Caco-2 (cell line): ENCODE measurements at regions not wholly inside any gene's neighbourhood (a gene's known extent, or its start where the extent isn't known, plus 50 kb on each side); places are given as distances from the start of the nearest gene placed in this dataset.

Experiments used
- BruUV-seq: library from RNA; stranded (reverse); fragments of 400-500 nt; replicated peaks from 2 replicates; lab custom pipeline; 2021; lab: Mats Ljungman, UMichigan
- CTCF ChIA-PET: fragments of 300-600 bp; sonication (Branson Sonifier 250); formaldehyde crosslinking; loops from one replicate; lab custom pipeline; 2022; ENCODE audit warnings: antibody characterized with exemption; lab: Charles Lee
- POLR2A ChIA-PET: fragments of 300-600 bp; sonication (Branson Sonifier 250); formaldehyde crosslinking; loops from one replicate; lab custom pipeline; 2022; ENCODE audit warnings: antibody characterized with exemption; lab: Charles Lee
- DNase-seq, 2 experiments: peaks; one replicate each; pipeline versions ENCODE4 v3.0.0 to v3.0.0-alpha.2; 2020 to 2022
- H3K27me3 ChIP-seq: replicated peaks from 2 replicates; pipeline ENCODE4 v1.6.0; 2011; ENCODE audit warnings: low read length; ENCODE audit not compliant: control insufficient read depth, insufficient read depth
- H3K36me3 ChIP-seq: 2 replicates; pipeline ENCODE4 v1.5.1; 2011; ENCODE audit warnings: low read length; ENCODE audit not compliant: control insufficient read depth, insufficient read depth
- H3K4me1 ChIP-seq: fragments of 250-450 bp; sonication (Bioruptor Pico); 2 replicates; pipeline ENCODE4 v1.5.1; 2020; ENCODE audit warnings: mild to moderate bottlenecking
- H3K4me3 ChIP-seq: 2 replicates; pipeline ENCODE4 v1.5.1; 2011; ENCODE audit warnings: low read depth, mild to moderate bottlenecking, control low read depth, low read length
- H3K9me3 ChIP-seq: fragments of 250-450 bp; sonication (Bioruptor Pico); 2 replicates; pipeline ENCODE4 v1.5.1; 2020; ENCODE audit warnings: mild to moderate bottlenecking, moderate library complexity
- H3K27ac Mint-ChIP-seq: one replicate; pipeline ENCODE4 v1.8.0; 2022; ENCODE audit warnings: mixed read lengths; ENCODE audit not compliant: unreplicated experiment
- H3K27me3 Mint-ChIP-seq: one replicate; pipeline ENCODE4 v1.8.0; 2022; ENCODE audit warnings: mixed read lengths; ENCODE audit not compliant: insufficient read depth, unreplicated experiment
- H3K36me3 Mint-ChIP-seq: one replicate; pipeline ENCODE4 v1.8.0; 2022; ENCODE audit warnings: mild to moderate bottlenecking, mixed read lengths; ENCODE audit not compliant: insufficient read depth, unreplicated experiment
- H3K4me1 Mint-ChIP-seq: one replicate; pipeline ENCODE4 v1.8.0; 2022; ENCODE audit warnings: low read depth, mixed read lengths; ENCODE audit not compliant: unreplicated experiment
- H3K4me3 Mint-ChIP-seq: one replicate; pipeline ENCODE4 v1.8.0; 2022; ENCODE audit warnings: mild to moderate bottlenecking, moderate library complexity, mixed read lengths; ENCODE audit not compliant: unreplicated experiment
- H3K9me3 Mint-ChIP-seq: one replicate; pipeline ENCODE4 v1.8.0; 2022; ENCODE audit warnings: mixed read lengths; ENCODE audit not compliant: unreplicated experiment
- CTCF ChIP-seq, 2 experiments: fragments of 200-600 bp in 1 of 2; IDR thresholded peaks; 1 replicate in 1 of 2; 2 replicates in 1 of 2; pipeline versions ENCODE4 v1.5.1 to v1.8.0; 2011 to 2022; ENCODE audit warnings: antibody characterized with exemption in 1 of 2, control low read depth in 1 of 2, inconsistent platforms in 1 of 2, low read depth in 1 of 2, low read length in 1 of 2, mild to moderate bottlenecking in 1 of 2, moderate library complexity in 1 of 2; ENCODE audit not compliant: insufficient read depth in 1 of 2, severe bottlenecking in 1 of 2, unreplicated experiment in 1 of 2
- intact Hi-C: fragments of 100-400 bp; cut with micrococcal nuclease; formaldehyde crosslinking; loops from one replicate; pipeline ENCODE4 v1.10.0; 2022; ENCODE audit not compliant: unreplicated experiment

DNA sequence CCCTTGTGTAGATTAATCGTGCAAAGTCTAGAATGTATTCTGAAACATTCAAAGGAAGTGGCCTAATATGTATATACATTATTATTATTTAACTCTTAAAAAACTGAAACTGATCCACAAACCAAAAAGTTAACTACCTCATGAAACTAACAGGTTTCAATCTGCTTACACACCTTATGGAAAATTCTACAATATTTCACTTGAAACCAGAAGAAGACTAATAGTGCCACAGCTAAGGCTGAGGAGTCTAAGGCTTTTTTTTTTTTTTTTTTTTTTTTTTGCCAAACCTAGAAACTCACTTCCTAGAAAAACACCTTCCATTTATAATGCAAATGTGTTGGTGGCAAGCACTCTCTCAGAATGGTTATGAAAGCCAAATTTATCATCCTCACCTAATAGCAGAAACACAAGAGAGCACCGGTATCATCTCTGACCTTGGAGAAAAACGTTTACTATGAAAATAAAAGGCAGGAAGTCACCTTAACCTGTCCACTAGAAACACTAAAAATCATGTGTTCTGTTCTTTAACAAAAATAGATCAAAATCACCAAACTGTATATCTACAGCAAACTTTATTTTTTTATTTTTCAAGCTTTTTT is 586.1 kb downstream of the FRK start:
- Mint-ChIP-seq H3K4me1 (no peaks in the 10 kb centered on the region), H3K27me3 (no peaks in the 10 kb centered on the region), H3K36me3 (no peaks in the 10 kb centered on the region), H3K4me3 (no peak overlapping the region), H3K9me3 (no peaks in the 10 kb centered on the region), H3K27ac (no peak overlapping the region)
- H3K27me3 ChIP-seq: no peaks in the 10 kb centered on the region
- intact Hi-C loops: no loop called here
- no TSS peak for BruUV-seq
- CTCF ChIA-PET: no interaction called here
- POLR2A ChIA-PET: no interaction called here
- no peak for TF ChIP-seq CTCF (IDR thresholded peaks at IDR 0.05; ENCODE audit: insufficient read depth in 1 of 2, low read depth in 1 of 2, low read length in 1 of 2, severe bottlenecking in 1 of 2, unreplicated experiment in 1 of 2)
- H3K9me3 ChIP-seq: no peaks in the 10 kb centered on the region
- no peaks in the 10 kb centered on the region for H3K4me1 ChIP-seq
- H3K36me3 ChIP-seq: no peaks in the 10 kb centered on the region
- DNase-seq: no peak
- H3K4me3 ChIP-seq: no peak overlapping the region

- ChIA-PET POLR2A (no interaction called here), CTCF (no interaction called here)
- no peak for DNase-seq
- H3K27me3 Mint-ChIP-seq: no peaks in the 10 kb centered on the region
- Histone ChIP-seq H3K4me3 (no peak overlapping the region), H3K9me3 (no peaks in the 10 kb centered on the region), H3K27me3 (no peaks in the 10 kb centered on the region), H3K36me3 (no peaks in the 10 kb centered on the region), H3K4me1 (no peaks in the 10 kb centered on the region)
- H3K27ac Mint-ChIP-seq: no peak overlapping the region
- H3K4me3 Mint-ChIP-seq: no peak overlapping the region
- peaks cover 10% of the 10 kb centered on the region for H3K9me3 Mint-ChIP-seq
- no peaks in the 10 kb centered on the region for H3K36me3 Mint-ChIP-seq
- no peaks in the 10 kb centered on the region for H3K4me1 Mint-ChIP-seq
- BruUV-seq: no TSS peak
- no peak for TF ChIP-seq CTCF (IDR thresholded peaks at IDR 0.05; ENCODE audit: insufficient read depth in 1 of 2, low read depth in 1 of 2, low read length in 1 of 2, severe bottlenecking in 1 of 2, unreplicated experiment in 1 of 2)
- intact Hi-C loops: no loop called here
Measured at GRCh38 chr6:115468272-115469005, 592.3 kb downstream of the FRK start.

- Histone ChIP-seq H3K9me3 (no peaks in the 10 kb centered on the region), H3K36me3 (no peaks in the 10 kb centered on the region), H3K4me1 (no peaks in the 10 kb centered on the region), H3K27me3 (no peaks in the 10 kb centered on the region), H3K4me3 (no peak overlapping the region)
- intact Hi-C loops: no loop called here
- Mint-ChIP-seq H3K27ac (no peak overlapping the region), H3K4me1 (no peaks in the 10 kb centered on the region), H3K9me3 (peaks cover 10% of the 10 kb centered on the region), H3K4me3 (no peak overlapping the region), H3K27me3 (no peaks in the 10 kb centered on the region), H3K36me3 (no peaks in the 10 kb centered on the region)
- CTCF ChIA-PET: no interaction called here
- DNase-seq: no peak
- no TSS peak for BruUV-seq
- TF ChIP-seq CTCF (IDR thresholded peaks at IDR 0.05; ENCODE audit: insufficient read depth in 1 of 2, low read depth in 1 of 2, low read length in 1 of 2, severe bottlenecking in 1 of 2, unreplicated experiment in 1 of 2): no peak
- POLR2A ChIA-PET: no interaction called here
Measured at GRCh38 chr6:115467726-115468125, 593.0 kb downstream of the FRK start.
